ENCODE measurements at regions not wholly inside any gene's neighbourhood (a gene's known extent, or its start where the extent isn't known, plus 50 kb on each side); places are given as distances from the start of the nearest gene placed in this dataset.

- no peaks in the 10 kb centered on the region for H3K36me3 Mint-ChIP-seq (ENCODE audit: low read depth)
- intact Hi-C loops (cut with DNase I, micrococcal nuclease) = no loop called here
- H3K36me3 ChIP-seq (ENCODE audit: insufficient read depth, low read length) = no peaks in the 10 kb centered on the region
- no peaks in the 10 kb centered on the region for H3K27me3 Mint-ChIP-seq
- DNase-seq (no peak), ATAC-seq (ENCODE audit: poor library complexity) (no peak)
- CTCF ChIA-PET = no interaction called here
- H3K9me3 ChIP-seq (ENCODE audit: control insufficient read depth in 1 of 2, insufficient read depth in 1 of 2, low read length in 2 of 2) = no peaks in the 10 kb centered on the region
- no peak overlapping the region for H3K4me3 ChIP-seq (ENCODE audit: low read length)
- H3K27ac Mint-ChIP-seq = no peak overlapping the region
- H3K4me3 Mint-ChIP-seq = no peak overlapping the region
- H3K27me3 ChIP-seq (ENCODE audit: control insufficient read depth in 1 of 2, insufficient read depth in 2 of 2, low read length in 2 of 2) = no peaks in the 10 kb centered on the region
- no peaks in the 10 kb centered on the region for H3K4me1 ChIP-seq (ENCODE audit: insufficient read depth, low read length)
- peaks cover 2% of the 10 kb centered on the region for H3K9me3 Mint-ChIP-seq
- TF ChIP-seq CTCF (IDR thresholded peaks at IDR 0.05) = no peak
- H3K27ac ChIP-seq (ENCODE audit: low read depth in 1 of 2, low read length in 2 of 2) = no peak overlapping the region
- H3K4me1 Mint-ChIP-seq (ENCODE audit: low read depth) = no peaks in the 10 kb centered on the region
- POLR2A ChIA-PET = no interaction called here
Measured at GRCh38 chr3:148078658-148079057, 619.0 kb upstream of the AGTR1 start.

- Histone ChIP-seq H3K4me3 (ENCODE audit: low read length) (no peak overlapping the region), H3K9me3 (ENCODE audit: control insufficient read depth in 1 of 2, insufficient read depth in 1 of 2, low read length in 2 of 2) (no peaks in the 10 kb centered on the region), H3K27me3 (ENCODE audit: control insufficient read depth in 1 of 2, insufficient read depth in 2 of 2, low read length in 2 of 2) (no peaks in the 10 kb centered on the region), H3K27ac (ENCODE audit: low read depth in 1 of 2, low read length in 2 of 2) (no peak overlapping the region), H3K4me1 (ENCODE audit: insufficient read depth, low read length) (no peaks in the 10 kb centered on the region), H3K36me3 (ENCODE audit: insufficient read depth, low read length) (no peaks in the 10 kb centered on the region)
- Mint-ChIP-seq H3K27ac (no peak overlapping the region), H3K4me3 (no peak overlapping the region), H3K4me1 (ENCODE audit: low read depth) (no peaks in the 10 kb centered on the region), H3K9me3 (peaks cover 2% of the 10 kb centered on the region), H3K27me3 (no peaks in the 10 kb centered on the region), H3K36me3 (ENCODE audit: low read depth) (no peaks in the 10 kb centered on the region)
- intact Hi-C loops (cut with DNase I, micrococcal nuclease) = no loop called here
- CTCF ChIA-PET = no interaction called here
- DNase-seq (no peak), ATAC-seq (ENCODE audit: poor library complexity) (no peak)
- no peak for TF ChIP-seq CTCF (IDR thresholded peaks at IDR 0.05)
- POLR2A ChIA-PET = no interaction called here
Measured at GRCh38 chr3:148079370-148079769, 618.3 kb upstream of the AGTR1 start.

GRCh38 chr3:148081926-148082325 is 615.8 kb upstream of the AGTR1 start:
- Mint-ChIP-seq H3K27me3 (no peaks in the 10 kb centered on the region), H3K27ac (no peak overlapping the region), H3K9me3 (no peaks in the 10 kb centered on the region), H3K4me1 (ENCODE audit: low read depth) (no peaks in the 10 kb centered on the region), H3K36me3 (ENCODE audit: low read depth) (no peaks in the 10 kb centered on the region), H3K4me3 (no peak overlapping the region)
- ChIA-PET POLR2A (no interaction called here), CTCF (no interaction called here)
- no peaks in the 10 kb centered on the region for H3K36me3 ChIP-seq (ENCODE audit: insufficient read depth, low read length)
- intact Hi-C loops (cut with DNase I, micrococcal nuclease) = no loop called here
- no peaks in the 10 kb centered on the region for H3K4me1 ChIP-seq (ENCODE audit: insufficient read depth, low read length)
- no peak for ATAC-seq (ENCODE audit: poor library complexity)
- no peak overlapping the region for H3K27ac ChIP-seq (ENCODE audit: low read depth in 1 of 2, low read length in 2 of 2)
- no peaks in the 10 kb centered on the region for H3K27me3 ChIP-seq (ENCODE audit: control insufficient read depth in 1 of 2, insufficient read depth in 2 of 2, low read length in 2 of 2)
- H3K9me3 ChIP-seq (ENCODE audit: control insufficient read depth in 1 of 2, insufficient read depth in 1 of 2, low read length in 2 of 2) = no peaks in the 10 kb centered on the region
- no peak overlapping the region for H3K4me3 ChIP-seq (ENCODE audit: low read length)
- DNase-seq = no peak
- TF ChIP-seq CTCF (IDR thresholded peaks at IDR 0.05) = no peak

Measured in CD4-positive, alpha-beta T cell (primary cell).